ENCODE measurements at regions not wholly inside any gene's neighbourhood (a gene's known extent, or its start where the extent isn't known, plus 50 kb on each side); places are given as distances from the start of the nearest gene placed in this dataset.

- WGBS, result 97% methylated on average over 4 of the region's 4 CpGs
- intact Hi-C loops (cut with DNase I), result no loop called here
- H3K4me3 ChIP-seq, result no peak overlapping the region
- no peak for TF ChIP-seq EP300 (IDR thresholded peaks at IDR 0.05)
- TF ChIP-seq, protein P1, sequence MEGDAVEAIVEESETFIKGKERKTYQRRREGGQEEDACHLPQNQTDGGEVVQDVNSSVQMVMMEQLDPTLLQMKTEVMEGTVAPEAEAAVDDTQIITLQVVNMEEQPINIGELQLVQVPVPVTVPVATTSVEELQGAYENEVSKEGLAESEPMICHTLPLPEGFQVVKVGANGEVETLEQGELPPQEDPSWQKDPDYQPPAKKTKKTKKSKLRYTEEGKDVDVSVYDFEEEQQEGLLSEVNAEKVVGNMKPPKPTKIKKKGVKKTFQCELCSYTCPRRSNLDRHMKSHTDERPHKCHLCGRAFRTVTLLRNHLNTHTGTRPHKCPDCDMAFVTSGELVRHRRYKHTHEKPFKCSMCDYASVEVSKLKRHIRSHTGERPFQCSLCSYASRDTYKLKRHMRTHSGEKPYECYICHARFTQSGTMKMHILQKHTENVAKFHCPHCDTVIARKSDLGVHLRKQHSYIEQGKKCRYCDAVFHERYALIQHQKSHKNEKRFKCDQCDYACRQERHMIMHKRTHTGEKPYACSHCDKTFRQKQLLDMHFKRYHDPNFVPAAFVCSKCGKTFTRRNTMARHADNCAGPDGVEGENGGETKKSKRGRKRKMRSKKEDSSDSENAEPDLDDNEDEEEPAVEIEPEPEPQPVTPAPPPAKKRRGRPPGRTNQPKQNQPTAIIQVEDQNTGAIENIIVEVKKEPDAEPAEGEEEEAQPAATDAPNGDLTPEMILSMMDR (IDR thresholded peaks at IDR 0.05), result no peak
- no peak for TF ChIP-seq POLR2AphosphoS5 (IDR thresholded peaks at IDR 0.05)
- TF ChIP-seq POLR2A (IDR thresholded peaks at IDR 0.05; ENCODE audit: low read depth), result no peak
- no peaks in the 10 kb centered on the region for H3K36me3 ChIP-seq
- DNase-seq (ENCODE audit: extremely low spot score), result no peak
- H3K27ac ChIP-seq (replicated peaks in 1 of 4), result no peak overlapping the region
- no peaks in the 10 kb centered on the region for H3K27me3 ChIP-seq
- H3K9me3 ChIP-seq, result no peaks in the 10 kb centered on the region
- no peaks in the 10 kb centered on the region for H3K4me1 ChIP-seq
These were observed 397.6 kb upstream of the MAF start for GRCh38 chr16:79998143-79998542.

GRCh38 chr16:79997257-79997656 lies 396.7 kb upstream of the MAF start:
- no peak overlapping the region for H3K27ac ChIP-seq (replicated peaks in 1 of 4)
- H3K9me3 ChIP-seq, result no peaks in the 10 kb centered on the region
- no peaks in the 10 kb centered on the region for H3K4me1 ChIP-seq
- H3K4me3 ChIP-seq, result no peak overlapping the region
- H3K27me3 ChIP-seq, result no peaks in the 10 kb centered on the region
- no peak for DNase-seq (ENCODE audit: extremely low spot score)
- intact Hi-C loops (cut with DNase I), result no loop called here
- WGBS, result 84% methylated on average over 6 of the region's 6 CpGs
- H3K36me3 ChIP-seq, result no peaks in the 10 kb centered on the region
- TF ChIP-seq, protein P1 (IDR thresholded peaks at IDR 0.05), result peak in 2 of 3 experiments; percentile 21 to 26
- no peak for TF ChIP-seq EP300 (IDR thresholded peaks at IDR 0.05)

DNA sequence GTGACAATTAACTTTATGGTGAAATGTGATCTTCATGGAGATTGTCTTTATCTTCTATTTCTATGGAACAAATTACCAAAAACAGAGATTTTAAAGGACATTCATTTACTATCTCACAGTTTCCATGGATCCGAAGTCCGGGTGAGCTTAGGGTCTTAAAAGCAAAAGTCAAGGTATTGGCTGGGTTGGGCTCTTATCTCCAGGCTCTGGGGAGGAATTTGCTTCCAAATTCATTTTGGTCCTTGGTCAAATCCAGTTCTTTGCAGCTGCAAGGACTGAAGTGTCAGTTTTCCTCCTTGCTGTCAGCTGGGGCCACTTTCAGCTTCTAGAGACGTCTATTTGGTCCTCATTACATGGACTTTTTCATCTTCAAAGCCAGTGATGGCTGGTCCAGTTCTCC lies 395.8 kb upstream of the MAF start:
- no peaks in the 10 kb centered on the region for H3K9me3 ChIP-seq
- WGBS, result 94% methylated on average over 3 of the region's 3 CpGs
- intact Hi-C loops (cut with DNase I), result no loop called here
- H3K36me3 ChIP-seq, result no peaks in the 10 kb centered on the region
- no peak for TF ChIP-seq POLR2AphosphoS5 (IDR thresholded peaks at IDR 0.05)
- TF ChIP-seq, protein P1 (IDR thresholded peaks at IDR 0.05), result no peak
- no peak for TF ChIP-seq POLR2A (IDR thresholded peaks at IDR 0.05; ENCODE audit: low read depth)
- no peak for TF ChIP-seq EP300 (IDR thresholded peaks at IDR 0.05)
- H3K4me3 ChIP-seq, result no peak overlapping the region
- no peak overlapping the region for H3K27ac ChIP-seq (replicated peaks in 1 of 4)
- no peaks in the 10 kb centered on the region for H3K4me1 ChIP-seq
- no peak for DNase-seq (ENCODE audit: extremely low spot score)
- no peaks in the 10 kb centered on the region for H3K27me3 ChIP-seq

- H3K4me3 ChIP-seq, result no peak overlapping the region
- H3K4me1 ChIP-seq, result no peaks in the 10 kb centered on the region
- 97% methylated on average over 7 of the region's 7 CpGs for WGBS
- no peaks in the 10 kb centered on the region for H3K36me3 ChIP-seq
- no peak for DNase-seq (ENCODE audit: extremely low spot score)
- intact Hi-C loops (cut with DNase I), result no loop called here
- no peaks in the 10 kb centered on the region for H3K9me3 ChIP-seq
- H3K27ac ChIP-seq (replicated peaks in 1 of 4), result no peak overlapping the region
- TF ChIP-seq EP300 (IDR thresholded peaks at IDR 0.05) (no peak), POLR2A (IDR thresholded peaks at IDR 0.05; ENCODE audit: low read depth) (no peak), POLR2AphosphoS5 (IDR thresholded peaks at IDR 0.05) (no peak)
- TF ChIP-seq, protein P1 (IDR thresholded peaks at IDR 0.05), result no peak
- no peaks in the 10 kb centered on the region for H3K27me3 ChIP-seq
These were observed 394.8 kb upstream of the MAF start for GRCh38 chr16:79995315-79995714.

DNA sequence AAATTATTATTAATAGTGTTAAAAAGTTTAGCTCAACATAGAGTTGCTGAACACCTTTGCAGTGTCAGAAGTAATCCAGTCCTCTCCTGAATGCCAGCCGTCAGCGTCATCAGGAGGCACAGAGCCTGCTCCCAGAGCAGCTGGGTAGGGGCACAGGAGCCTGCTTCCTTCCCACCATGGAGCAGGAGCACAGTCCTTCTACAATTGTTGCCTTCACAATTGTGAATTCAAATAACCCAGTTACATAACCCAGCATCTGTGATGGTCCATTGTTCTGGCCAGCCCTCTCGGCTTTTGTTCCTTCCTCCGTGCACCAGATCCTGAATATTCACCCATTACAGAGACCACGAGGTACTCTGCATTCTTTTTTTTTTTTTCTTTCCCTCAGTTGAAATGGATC lies 393.9 kb upstream of the MAF start:
- intact Hi-C loops (cut with DNase I), result no loop called here
- no peak overlapping the region for H3K4me3 ChIP-seq
- TF ChIP-seq, protein P1 (IDR thresholded peaks at IDR 0.05), result no peak
- TF ChIP-seq POLR2AphosphoS5 (IDR thresholded peaks at IDR 0.05) (no peak), EP300 (IDR thresholded peaks at IDR 0.05) (no peak), POLR2A (IDR thresholded peaks at IDR 0.05; ENCODE audit: low read depth) (no peak)
- 81% methylated on average over 5 of the region's 5 CpGs for WGBS
- H3K4me1 ChIP-seq, result peaks cover 0 to 4% (median 0%) of the 10 kb centered on the region in 4 donors
- no peaks in the 10 kb centered on the region for H3K36me3 ChIP-seq
- no peaks in the 10 kb centered on the region for H3K9me3 ChIP-seq
- no peak overlapping the region for H3K27ac ChIP-seq (replicated peaks in 1 of 4)
- DNase-seq (ENCODE audit: extremely low spot score), result no peak
- H3K27me3 ChIP-seq, result no peaks in the 10 kb centered on the region

All from esophagus muscularis mucosa (tissue), 4 donors.